RPMI7951 (cell line): ENCODE measurements at regions not wholly inside any gene's neighbourhood (a gene's known extent, or its start where the extent isn't known, plus 50 kb on each side); places are given as distances from the start of the nearest gene placed in this dataset.
A peak's percentile ranks its signal among the peaks of the same experiment; 100 is the strongest.
"Not testable (repeated sequence)": the region's sequence is repeated elsewhere in the genome, so short reads cannot be mapped to it uniquely, and the experiment has no call there.

ENCODE experiments used
- DNase-seq: peaks from one replicate; pipeline ENCODE4 v3.0.0-alpha.2; 2012; ENCODE audit warnings: low read depth

GRCh38 chr19:5290336-5291262, 50.0 kb downstream of the PTPRS start:
- DNase-seq = no peak

- DNase-seq = no peak
Observed at GRCh38 chr19:5289060-5289990, 51.3 kb downstream of the PTPRS start.

- DNase-seq = peak; percentile 76
Observed at GRCh38 chr19:5288347-5288739, 52.3 kb downstream of the PTPRS start.

GRCh38 chr19:5287066-5287465, 53.5 kb downstream of the PTPRS start:
- DNase-seq = peak; percentile 83

- DNase-seq = no peak
Observed at GRCh38 chr19:5286465-5287029, 54.1 kb downstream of the PTPRS start.

GRCh38 chr19:5285955-5286354, 54.7 kb downstream of the PTPRS start:
- DNase-seq = no peak

- no peak for DNase-seq
Observed at GRCh38 chr19:5285311-5285710, 55.3 kb downstream of the PTPRS start.

GRCh38 chr19:5282901-5283300, 57.7 kb downstream of the PTPRS start:
- no peak for DNase-seq

- DNase-seq = no peak
Observed at GRCh38 chr19:5281588-5281987, 59.0 kb downstream of the PTPRS start.

GRCh38 chr19:5275668-5276067, 64.9 kb downstream of the PTPRS start:
- not testable (repeated sequence) for DNase-seq

GRCh38 chr19:5273782-5274181, 66.8 kb downstream of the PTPRS start:
- DNase-seq = no peak

- no peak for DNase-seq
Observed at GRCh38 chr19:5271145-5271544, 69.5 kb downstream of the PTPRS start.

- no peak for DNase-seq
Observed at GRCh38 chr19:5269926-5270325, 70.7 kb downstream of the PTPRS start.

- DNase-seq = no peak
Observed at GRCh38 chr19:5269279-5269678, 71.3 kb downstream of the PTPRS start.

- DNase-seq = no peak
Observed at GRCh38 chr19:5268801-5269200, 71.8 kb downstream of the PTPRS start.

GRCh38 chr19:5265260-5265659, 75.4 kb downstream of the PTPRS start:
- no peak for DNase-seq

- DNase-seq = no peak
Observed at GRCh38 chr19:5264453-5264852, 76.2 kb downstream of the PTPRS start.

- DNase-seq = no peak
Observed at GRCh38 chr19:5263615-5264014, 77.0 kb downstream of the PTPRS start.

GRCh38 chr19:5262721-5263120, 77.9 kb downstream of the PTPRS start:
- DNase-seq = no peak

- DNase-seq = no peak
Observed at GRCh38 chr19:5261156-5261890, 79.3 kb downstream of the PTPRS start.

- no peak for DNase-seq
Observed at GRCh38 chr19:5260381-5260967, 80.1 kb downstream of the PTPRS start.
